GM12891 (cell line): ENCODE measurements at regions not wholly inside any gene's neighbourhood (a gene's known extent, or its start where the extent isn't known, plus 50 kb on each side); places are given as distances from the start of the nearest gene placed in this dataset.
A peak's percentile ranks its signal among the peaks of the same experiment; 100 is the strongest.

Source experiments
- DNase-seq: peaks from one replicate; pipeline ENCODE4 v3.0.0; 2011; ENCODE audit warnings: low spot score; ENCODE audit not compliant: insufficient read length
- FAIRE-seq: peaks from 2 replicates; lab custom pipeline; 2011; peaks lifted over from hg19 to GRCh38; lab: Jason Lieb, UNC
- PAX5 ChIP-seq: IDR thresholded peaks from 2 replicates; pipeline ENCODE4 v1.6.1; 2011; ENCODE audit warnings: low read length, moderate library complexity, mild to moderate bottlenecking; ENCODE audit not compliant: insufficient read depth, severe bottlenecking
- POLR2A ChIP-seq: IDR thresholded peaks from 2 replicates; pipeline ENCODE4 v1.6.1; 2011; ENCODE audit warnings: low read depth, low read length, control low read depth
- POLR2AphosphoS5 ChIP-seq: IDR thresholded peaks from 2 replicates; pipeline ENCODE4 v1.6.1; 2011; ENCODE audit warnings: low read depth, low read length, control low read depth
- POU2F2 ChIP-seq: IDR thresholded peaks from 2 replicates; pipeline ENCODE4 v1.6.1; 2011; ENCODE audit warnings: low read depth, mild to moderate bottlenecking, control low read depth, low read length, moderate library complexity
- SPI1 ChIP-seq: IDR thresholded peaks from 2 replicates; pipeline ENCODE4 v1.6.1; 2011; ENCODE audit warnings: low read depth, low read length, control low read depth
- TAF1 ChIP-seq: IDR thresholded peaks from 2 replicates; pipeline ENCODE4 v1.6.1; 2011; ENCODE audit warnings: low read depth, low read length, control low read depth

GRCh38 chr4:10181745-10182445 lies 65.3 kb upstream of the WDR1 start:
- DNase-seq (no peak), FAIRE-seq (no peak)
- TF ChIP-seq SPI1: no peak
- TF ChIP-seq POLR2A: no peak
- no peak for TF ChIP-seq PAX5
- TF ChIP-seq POLR2AphosphoS5: no peak
- no peak for TF ChIP-seq TAF1
- TF ChIP-seq POU2F2: no peak

DNA sequence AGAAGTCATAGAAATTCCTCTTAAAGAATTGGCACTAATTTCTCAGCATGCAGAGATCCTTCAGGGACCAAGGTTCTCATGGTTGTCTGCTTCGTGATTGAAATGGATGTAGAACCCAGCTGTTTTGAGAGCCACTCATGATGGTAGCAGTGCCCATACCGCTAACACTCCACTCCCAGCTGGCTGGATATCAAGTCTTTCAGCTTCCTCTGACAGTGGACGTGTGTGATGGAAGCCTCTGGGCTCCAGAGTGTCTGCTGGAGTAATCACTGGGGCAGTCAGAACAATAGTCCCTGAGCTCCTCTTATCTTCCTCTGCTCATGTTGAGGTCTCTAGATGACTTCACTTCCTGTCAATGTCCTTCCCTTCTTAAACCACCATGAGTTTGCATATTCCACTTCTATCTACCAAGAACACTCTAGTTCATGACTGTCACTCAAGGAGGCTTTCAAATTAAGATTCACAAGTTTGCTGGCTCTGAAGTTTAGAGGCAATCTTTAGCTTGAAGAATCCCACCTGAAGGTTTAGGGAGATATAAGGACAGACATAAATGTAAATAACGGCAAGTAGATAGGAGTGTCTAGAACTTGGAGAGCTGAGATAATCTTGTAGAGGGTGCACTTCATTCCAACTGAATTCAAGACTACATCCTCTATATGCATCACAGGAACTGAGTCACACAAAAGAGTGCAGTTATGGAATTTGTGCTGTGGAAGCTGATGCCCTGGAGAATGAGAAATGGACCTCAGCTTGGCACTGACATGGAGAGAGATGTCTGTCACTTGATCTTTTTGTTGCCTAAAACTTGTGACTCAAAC lies 64.5 kb upstream of the WDR1 start:
- DNase-seq: peak; percentile 17
- peak; percentile 21 for TF ChIP-seq SPI1
- TF ChIP-seq POU2F2: peak; percentile 55
- TF ChIP-seq TAF1: no peak
- no peak for TF ChIP-seq PAX5
- FAIRE-seq: no peak

- no peak for TF ChIP-seq POU2F2
- TF ChIP-seq SPI1: no peak
- no peak for TF ChIP-seq PAX5
- TF ChIP-seq POLR2A: no peak
- no peak for TF ChIP-seq TAF1
- TF ChIP-seq POLR2AphosphoS5: no peak
Measured at GRCh38 chr4:10180603-10180926, 64.0 kb upstream of the WDR1 start.

GRCh38 chr4:10179957-10180602 lies 63.5 kb upstream of the WDR1 start:
- DNase-seq (no peak), FAIRE-seq (no peak)
- no peak for TF ChIP-seq POU2F2
- no peak for TF ChIP-seq SPI1
- no peak for TF ChIP-seq TAF1
- TF ChIP-seq PAX5: no peak
- TF ChIP-seq POLR2AphosphoS5: no peak
- no peak for TF ChIP-seq POLR2A

More at GRCh38 chr4:10180603-10180926, 64.0 kb upstream of the WDR1 start:
- DNase-seq: no peak
- FAIRE-seq: no peak

DNA sequence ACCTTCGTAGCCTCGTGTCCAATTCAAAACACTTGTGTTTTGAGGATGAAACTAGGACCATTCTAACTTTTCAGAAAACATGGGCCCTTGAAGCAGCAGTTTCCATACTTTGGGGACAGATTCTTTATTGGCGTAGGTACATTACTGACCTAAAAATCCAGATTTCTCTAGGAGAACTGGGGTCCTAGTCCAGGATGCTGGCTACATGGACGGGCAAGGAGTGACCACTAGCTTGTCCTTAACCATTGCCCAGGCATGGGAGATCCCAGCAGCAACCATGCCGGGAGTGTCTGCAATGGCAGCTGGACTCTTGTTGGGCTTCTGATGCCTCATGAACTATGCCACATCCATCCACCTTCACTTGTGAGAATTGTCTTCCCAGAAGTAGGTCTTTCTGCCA lies 62.2 kb upstream of the WDR1 start:
- FAIRE-seq: no peak
- DNase-seq: no peak
- no peak for TF ChIP-seq POU2F2

GRCh38 chr4:10175626-10176025 lies 59.0 kb upstream of the WDR1 start:
- no peak for TF ChIP-seq TAF1
- TF ChIP-seq POU2F2: no peak
- no peak for TF ChIP-seq POLR2A
- no peak for TF ChIP-seq POLR2AphosphoS5
- TF ChIP-seq SPI1: no peak
- TF ChIP-seq PAX5: no peak
- no peak for DNase-seq
- FAIRE-seq: no peak

DNA sequence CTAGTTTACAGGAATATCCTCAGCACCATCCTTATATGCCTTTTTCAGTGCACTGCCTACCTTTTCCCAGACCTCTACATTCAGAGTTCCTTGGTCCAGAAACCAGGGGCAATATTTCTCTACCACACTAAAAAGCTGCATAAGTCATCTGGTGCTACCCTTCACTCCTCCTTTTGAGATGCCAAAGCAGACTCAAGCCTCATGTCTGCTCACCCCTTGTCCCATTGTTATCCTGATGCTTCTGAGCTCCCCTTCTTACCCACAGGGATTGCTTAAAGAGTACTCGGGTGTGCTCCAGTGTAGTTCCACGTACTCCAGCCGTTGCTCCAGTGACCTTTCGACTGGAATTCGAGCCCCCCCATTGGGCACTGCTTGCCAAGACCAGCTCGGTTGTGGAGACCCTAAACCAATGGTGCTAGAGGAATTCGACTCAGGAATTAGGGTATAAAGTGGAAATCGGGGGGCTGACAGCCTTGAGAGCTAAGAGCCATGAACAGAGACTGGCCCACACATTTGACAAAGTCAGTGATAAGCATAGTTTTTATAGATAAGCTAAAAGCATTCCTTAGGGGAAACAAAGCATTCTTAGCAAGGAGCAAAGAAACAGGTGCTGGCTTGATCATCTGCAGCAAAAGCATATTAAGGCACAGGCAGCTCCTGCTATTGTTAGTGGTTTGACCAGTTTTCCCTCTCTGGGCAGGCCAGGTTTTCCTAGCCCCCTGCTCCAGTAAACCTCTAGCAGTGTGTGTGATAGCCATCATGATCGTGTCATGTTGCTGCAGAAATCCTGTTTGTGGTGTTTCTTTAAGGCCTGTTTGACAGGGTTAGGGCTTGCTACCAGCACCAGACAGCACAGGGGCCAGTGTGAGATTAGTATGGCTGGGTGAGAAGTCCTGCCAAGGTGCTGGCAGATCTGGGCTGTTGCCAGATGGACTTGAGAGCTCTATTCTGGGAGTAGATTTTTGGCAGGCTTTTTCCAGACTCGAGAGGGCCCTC lies 57.5 kb upstream of the WDR1 start:
- no peak for DNase-seq
- TF ChIP-seq POU2F2 (no peak), TAF1 (no peak), POLR2A (no peak), PAX5 (no peak), POLR2AphosphoS5 (no peak), SPI1 (no peak)
- no peak for FAIRE-seq

GRCh38 chr4:10173037-10173753 lies 56.6 kb upstream of the WDR1 start:
- no peak for FAIRE-seq
- DNase-seq: no peak
- no peak for TF ChIP-seq POLR2A
- TF ChIP-seq PAX5: no peak
- TF ChIP-seq TAF1: no peak
- no peak for TF ChIP-seq SPI1
- TF ChIP-seq POLR2AphosphoS5: no peak
- TF ChIP-seq POU2F2: no peak
